DMS 273 treated with DMSO at 0.1 percent for 48 hours (cell line): ENCODE measurements at regions not wholly inside any gene's neighbourhood (a gene's known extent, or its start where the extent isn't known, plus 50 kb on each side); places are given as distances from the start of the nearest gene placed in this dataset.

Experiments
- DNase-seq: peaks from one replicate; lab custom pipeline; 2025; lab: John Stamatoyannopoulos, UW

DNA sequence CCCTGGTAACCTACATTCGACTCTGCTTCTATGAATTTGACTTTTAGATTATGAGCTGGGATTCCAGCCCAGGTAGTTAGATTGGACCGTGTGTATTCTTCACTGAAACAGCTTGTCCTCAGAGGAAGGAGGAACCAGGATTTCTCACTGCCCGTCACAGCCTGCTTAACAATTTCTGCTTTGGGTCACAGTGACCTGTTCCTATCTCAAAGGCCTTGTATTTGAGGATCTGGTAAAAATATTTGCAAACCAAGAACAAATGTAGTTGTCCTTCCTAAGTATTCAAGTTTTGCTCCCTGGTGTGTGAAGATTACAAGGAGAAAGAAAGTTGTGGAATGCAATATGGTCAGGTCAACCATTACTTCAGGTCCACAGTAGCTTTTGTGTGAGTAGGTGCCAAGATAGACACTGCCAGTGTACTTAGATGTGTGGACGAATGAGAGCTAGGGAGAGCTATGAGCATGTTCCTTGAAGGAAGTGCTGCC, 55.1 kb downstream of the KIF4B start:
- DNase-seq, result no peak

DNA sequence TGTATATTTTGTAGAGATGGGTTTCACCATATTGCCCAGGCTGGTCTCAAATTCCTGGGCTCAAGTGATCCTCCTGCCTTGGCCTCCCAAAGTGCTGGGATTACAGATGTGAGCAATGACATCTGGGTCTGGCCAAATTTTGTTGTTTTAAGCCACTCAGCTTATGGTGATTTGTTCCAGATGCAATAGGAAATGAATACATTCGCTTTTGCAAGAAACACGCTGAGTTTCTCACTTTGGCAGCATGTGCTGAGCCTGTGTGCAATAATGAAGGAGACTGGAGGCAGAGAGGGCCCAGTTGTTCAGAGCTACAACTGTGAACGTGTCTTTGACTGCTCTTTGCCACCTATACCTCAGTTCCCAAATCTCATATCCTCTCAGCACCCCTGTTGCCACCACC, 56.4 kb downstream of the KIF4B start:
- DNase-seq, result no peak

DNA sequence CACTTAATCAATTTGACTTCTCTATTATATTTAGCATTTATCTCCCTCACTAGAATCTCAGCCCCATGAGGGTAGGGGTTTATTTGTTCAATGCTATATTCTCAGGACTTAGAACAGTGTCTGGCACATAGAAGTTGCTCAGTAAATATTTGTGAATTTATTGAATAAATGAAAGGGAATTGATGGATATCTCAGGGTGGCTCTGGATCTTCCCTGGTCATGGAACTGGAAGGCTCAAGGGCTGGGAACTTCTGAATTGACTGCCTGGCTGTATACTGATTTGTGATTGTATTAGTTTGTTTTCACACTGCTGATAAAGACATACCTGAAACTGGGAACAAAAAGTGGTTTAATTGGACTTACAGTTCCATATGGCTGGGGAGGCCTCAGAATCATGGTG, 57.2 kb downstream of the KIF4B start:
- DNase-seq, result no peak

DNA sequence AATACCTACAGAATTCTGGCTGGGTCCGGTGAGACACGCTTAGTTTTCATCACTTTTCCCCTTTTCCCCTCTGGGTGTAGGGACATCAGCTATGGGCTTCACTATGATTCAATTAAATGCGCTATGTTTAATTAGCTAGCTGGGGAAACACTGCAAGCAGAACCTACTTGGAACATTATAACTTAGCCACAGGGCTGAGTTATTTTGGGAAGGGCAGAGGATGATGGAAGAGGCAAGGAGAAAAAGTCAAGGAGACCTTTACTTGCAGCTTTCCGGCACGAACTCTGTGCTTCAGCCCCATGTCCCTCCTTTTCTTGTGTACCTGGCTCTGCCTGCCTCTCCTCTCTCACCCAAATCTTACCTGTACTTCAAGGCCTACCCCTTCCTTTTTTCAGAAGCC, 62.8 kb downstream of the KIF4B start:
- DNase-seq, result no peak

DNA sequence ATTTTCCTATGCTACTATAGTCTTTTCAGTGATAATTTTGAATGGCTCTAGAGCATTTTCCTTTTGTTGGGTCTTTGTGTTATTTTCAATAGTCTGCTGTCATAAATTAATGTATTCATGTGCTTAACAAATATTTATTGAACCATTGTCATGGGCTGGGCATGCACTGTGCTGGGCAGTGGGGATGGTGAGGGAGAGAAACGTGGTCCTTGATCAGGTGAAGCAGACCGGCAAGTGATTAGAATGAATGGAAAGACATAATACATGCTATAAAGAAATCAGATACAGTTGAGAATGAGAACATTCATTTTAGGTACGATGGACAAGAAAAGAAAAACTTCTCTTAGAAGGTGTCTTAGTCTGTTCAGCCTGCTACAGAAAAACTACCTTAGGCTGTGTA, 66.1 kb downstream of the KIF4B start:
- DNase-seq, result no peak

DNA sequence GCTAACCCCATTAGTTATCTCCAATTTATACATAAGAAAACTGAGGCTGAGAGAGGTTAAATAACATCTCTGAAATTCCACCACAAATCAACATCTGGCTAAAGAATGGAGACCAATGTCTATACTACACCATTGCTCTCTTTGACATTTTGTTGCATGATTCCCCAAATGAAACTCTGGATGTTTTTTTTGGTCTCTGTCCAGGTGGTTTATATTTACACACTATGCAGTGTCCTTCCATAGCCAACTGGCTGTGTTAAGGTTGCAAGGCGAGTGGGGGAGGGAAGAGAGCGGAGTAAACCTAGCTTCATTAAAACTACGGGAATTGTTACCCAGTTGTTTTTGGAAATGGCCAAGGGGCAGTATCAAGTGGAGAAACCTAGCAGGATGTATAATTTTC, 67.2 kb downstream of the KIF4B start:
- DNase-seq, result no peak

DNA sequence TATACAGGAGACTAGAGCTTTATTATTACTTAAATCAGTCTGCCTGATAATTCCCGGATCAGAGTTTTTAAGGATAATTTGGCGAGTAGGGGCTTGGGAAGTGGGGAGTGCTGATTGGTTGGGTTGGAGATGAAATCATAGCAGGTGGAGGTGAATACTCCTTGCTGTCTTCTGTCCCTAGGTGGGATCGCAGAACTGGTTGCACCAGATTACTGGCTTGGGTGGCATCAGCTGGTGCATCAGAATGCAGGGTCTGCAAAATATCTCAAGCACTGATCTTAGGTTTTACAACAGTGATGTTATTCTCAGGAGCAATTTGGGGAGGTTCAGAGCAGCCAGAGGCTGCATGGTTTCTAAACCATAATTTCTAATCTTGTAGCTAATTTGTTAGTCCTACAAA, 68.1 kb downstream of the KIF4B start:
- DNase-seq, result no peak

DNA sequence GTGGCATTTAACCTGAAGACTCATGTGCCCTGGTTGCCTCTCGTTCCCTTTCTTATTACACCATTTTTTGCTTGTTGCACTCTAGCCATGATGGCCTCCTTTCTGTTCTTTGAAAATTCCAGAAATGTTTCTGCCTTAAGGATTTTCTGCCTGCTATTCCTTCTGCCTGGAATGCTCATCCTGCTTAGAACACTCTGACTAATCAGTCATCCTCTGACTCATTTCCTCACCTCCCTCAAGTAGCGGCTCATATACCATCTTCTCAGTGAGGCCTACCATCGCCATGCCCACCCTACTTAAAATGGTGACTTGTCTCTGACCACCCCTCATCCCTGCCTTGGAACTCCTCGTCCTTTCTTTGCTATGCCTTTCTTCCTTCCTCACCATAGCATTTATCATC, 68.8 kb downstream of the KIF4B start:
- DNase-seq, result no peak

DNA sequence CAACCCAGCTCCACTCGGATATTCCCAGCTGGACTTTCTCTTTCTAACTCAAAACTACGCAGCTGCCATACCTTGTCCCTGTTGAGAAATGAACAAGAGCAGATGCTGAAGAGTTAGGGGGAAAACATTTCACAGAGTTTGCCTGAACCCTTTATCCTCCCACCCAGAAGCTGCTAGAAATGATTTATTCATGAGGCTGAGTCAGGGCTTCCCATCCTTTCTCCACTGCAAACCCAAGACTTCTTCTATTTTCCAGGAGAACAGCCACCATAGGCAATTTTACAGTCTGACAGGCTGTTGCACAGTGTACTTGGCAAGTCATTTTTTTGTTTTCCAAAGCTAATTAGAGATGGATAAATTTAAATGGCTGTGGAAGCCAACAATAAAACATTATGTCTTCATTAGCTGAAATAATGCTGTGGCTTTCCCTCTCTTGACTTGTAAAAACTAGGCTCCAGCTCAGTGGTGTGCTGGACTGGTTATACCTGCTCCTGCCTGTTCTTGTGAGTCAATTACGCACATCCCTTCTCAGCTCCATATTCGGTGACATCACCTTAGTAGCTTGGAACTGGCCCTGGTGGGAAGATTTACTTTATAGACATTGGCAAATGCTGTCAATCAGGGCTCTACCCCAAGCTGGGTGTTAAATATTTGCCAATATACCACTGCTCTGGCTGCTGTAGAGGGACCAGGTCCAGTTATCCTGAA, 71.9 kb downstream of the KIF4B start:
- DNase-seq, result no peak

DNA sequence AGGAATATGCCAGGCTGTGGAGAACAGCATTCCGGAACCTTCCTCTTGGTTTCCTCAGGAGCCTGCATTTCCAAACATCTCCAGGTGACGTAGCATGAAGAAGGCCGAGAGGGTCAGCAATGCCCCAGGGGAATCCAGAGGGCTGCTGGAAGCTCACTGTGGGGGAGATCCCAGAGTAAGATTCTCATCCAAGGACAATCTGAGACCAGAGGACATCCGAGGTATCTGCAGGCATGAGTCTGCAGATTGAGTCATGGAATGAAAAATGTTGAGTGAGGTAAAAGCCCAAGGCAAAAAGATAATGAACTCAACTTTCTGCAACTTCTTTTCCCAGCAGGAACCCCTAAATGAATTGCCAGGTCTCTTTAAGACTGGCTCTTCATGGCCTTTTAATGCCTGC, 73.5 kb downstream of the KIF4B start:
- no peak for DNase-seq

DNA sequence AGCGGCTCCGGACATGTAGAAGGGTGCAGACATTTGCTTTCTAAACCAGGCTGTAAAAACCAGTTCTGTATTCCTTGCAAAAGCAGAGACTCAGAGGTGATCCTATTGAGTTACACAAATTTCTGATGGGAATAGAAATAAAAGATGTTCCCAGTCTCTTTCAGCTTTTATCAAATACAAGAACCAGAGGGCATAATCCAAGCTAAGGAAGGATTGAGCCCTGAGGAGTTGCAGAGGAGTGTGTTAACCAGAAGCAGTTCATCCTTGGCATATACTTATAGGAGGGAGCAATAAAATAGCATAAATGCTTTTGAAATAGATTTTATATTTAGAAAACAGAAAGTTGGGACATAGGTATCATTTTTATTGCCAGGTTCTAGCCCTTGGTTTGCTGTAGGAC, 75.3 kb downstream of the KIF4B start:
- no peak for DNase-seq

DNA sequence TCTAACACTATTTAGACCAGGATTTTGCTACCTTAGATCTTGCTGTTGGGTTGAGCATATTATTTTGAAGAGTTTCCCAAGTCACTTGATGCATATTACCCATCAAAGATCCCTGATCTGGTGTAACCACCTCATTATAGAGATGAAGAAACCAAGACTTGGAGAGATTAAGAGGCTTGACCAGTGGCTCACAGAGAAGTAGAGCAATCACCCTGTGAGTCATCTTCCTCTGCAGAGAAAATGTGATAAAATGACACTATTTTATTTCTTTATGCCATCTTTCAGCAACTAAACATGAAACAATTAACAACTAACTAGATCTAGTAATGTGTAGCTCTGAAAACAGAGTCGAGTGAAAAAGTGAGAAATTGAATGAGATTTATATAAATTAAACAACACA, 76.1 kb downstream of the KIF4B start:
- DNase-seq, result no peak

DNA sequence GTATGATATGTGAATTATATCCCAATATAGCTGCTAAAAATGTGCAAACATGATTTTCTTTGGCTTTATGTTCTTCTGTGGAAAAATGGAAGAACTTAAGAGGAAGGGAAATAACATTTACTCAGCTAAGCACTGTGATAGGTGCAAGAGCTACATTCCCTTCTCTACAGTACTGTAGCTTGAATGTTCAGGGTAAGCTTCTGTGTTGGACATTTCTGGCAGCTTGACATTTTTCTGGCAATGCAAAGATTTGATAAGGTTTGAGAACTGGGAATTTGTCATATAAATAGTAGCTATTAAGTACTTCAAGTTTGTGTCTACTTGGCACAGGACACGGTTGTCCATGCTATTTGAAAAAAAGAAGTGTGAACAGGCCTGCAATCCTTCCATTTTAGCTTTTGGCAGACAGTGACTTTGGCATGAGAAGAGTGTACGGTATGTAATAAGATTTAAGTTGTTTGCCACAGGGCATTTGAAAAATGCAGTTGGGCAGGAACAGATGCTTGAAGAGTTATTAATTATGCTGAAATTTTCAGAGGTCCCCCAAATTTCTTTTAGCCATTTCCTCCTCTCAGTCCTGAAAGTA, 77.6 kb downstream of the KIF4B start:
- no peak for DNase-seq

DNA sequence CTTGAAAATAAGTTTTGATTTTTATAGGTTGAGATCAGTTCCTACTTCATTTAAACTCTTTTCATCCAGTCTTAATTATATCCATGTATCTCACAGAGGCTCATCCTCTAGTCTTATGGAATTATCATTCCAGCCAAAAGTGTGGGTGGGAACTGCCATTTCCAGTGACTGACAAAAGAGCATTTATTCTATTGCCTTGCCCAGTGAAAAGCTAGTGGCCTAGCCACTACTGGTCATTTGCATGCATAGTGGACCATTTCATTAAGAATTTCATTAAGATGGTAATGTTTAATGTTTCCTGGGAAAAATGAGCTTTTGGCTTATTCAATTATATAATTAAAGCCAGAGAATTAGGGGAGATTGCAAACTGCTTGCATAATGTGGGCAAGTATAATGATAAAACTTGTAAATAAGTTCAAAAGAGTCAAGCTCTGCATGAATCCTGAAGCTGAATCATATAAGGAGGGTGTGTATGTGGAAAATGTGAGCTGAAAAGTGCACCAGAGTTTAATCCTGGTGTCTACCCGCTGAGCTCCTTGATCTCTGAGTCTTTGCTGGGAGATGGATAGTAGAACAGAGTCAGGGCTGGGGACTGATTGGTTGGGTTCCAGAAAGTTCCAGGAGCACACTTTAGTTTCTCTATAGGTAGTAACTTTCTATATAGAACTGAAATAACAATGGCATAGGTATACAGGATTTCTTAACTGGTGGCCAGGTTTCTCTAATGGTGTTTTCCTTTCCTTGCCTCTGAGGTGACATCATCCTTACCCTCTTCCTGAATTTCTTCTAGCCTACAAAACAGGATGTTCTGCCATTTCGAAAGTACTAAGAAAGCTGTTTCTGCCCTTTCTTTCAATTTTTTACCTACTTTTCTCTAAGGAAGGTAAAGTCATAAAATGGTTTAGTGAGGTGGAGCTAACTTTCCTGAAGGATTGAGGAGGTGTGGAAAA, 78.5 kb downstream of the KIF4B start:
- DNase-seq, result no peak

DNA sequence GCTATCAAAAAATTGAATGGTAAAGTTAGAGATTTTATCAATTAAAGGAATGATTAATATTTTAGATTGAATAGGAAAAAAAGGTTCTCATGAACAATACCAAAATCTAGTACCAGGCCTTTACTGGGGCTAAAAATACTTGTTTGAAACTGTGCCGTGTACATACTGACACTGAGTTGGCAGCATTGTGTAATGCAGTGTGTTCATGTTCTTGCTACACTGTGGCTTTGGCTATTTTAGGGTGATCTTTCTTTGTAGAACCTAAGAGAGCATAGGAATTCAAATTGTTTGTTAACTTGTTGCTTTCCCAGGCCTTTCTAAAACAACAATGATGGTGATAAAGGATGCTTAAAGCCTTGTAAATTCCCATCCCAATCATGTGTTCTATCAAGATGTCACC, 80.9 kb downstream of the KIF4B start:
- no peak for DNase-seq

DNA sequence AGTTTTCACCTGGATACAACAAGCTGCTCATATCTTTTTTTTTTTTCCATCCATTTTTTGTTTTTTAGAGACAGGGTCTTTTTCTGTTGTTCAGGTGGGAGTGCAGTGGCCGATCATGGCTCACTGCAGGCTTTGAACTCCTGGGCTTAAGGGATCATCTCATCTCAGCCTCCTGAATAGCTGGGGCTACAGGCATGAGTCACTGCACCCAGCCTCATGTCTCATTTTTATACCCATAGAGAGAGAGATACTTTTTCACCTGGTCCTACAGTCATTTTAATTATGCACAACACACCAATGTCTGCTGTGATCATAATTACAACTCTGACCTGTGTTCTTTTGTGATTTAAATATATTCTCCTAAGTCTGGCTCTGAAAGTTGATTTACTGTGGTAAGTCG, 84.4 kb downstream of the KIF4B start:
- no peak for DNase-seq

DNA sequence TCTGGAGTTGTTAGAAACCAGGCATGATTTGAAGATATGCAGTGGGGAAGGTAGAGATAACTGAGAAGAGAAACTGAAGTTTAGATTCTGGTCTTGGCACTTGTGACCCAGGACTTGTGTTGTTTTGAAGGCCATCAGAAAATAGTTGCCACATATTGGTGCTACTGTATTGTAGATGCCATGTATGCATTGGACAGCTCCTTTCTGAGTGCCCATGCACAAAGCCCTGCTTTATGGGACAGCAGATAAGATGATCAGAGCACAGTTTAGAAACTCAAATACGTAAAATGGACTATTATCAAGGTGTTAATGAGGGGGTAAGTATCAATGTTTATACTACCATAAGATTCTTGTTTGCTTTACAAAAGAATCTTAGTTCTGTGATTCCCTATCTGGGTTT, 84.9 kb downstream of the KIF4B start:
- DNase-seq, result no peak

DNA sequence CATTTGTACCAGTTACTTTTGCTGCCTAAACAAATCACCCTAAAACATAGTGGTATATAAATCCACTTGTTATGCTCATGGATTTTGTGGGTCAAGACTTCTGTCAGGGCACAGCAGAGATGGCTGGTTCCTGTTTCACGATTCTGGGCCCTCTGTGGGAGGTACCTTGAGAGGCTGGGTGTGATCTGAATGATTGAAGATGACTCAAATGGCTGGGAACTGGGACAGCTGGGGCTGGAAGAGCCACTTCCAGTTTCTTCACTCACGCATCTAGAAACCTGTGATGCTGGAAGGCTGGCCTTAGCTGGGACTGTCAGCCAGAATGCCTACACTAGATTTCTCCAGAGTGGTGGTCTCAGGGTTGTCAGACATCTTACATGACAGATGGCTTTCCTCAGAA, 88.1 kb downstream of the KIF4B start:
- DNase-seq, result no peak

DNA sequence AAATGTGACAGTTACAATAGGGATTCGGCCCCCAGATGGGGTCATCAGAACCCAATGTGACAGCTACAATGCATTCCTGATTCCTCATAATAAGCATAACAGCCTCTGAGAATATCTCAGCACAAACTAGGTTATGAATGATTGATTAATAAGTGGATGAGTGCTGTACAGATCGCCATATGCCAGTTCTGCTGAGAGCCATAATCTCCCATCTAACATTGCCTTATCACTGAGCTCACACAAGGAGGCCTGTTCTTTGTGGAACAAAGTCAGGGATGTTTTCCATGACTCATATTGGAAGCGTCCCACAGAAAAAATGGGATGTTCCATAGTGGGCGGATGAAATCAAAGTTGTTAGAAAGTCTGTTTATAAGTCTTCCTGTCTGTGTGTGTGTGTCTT, 89.6 kb downstream of the KIF4B start:
- DNase-seq, result no peak

DNA sequence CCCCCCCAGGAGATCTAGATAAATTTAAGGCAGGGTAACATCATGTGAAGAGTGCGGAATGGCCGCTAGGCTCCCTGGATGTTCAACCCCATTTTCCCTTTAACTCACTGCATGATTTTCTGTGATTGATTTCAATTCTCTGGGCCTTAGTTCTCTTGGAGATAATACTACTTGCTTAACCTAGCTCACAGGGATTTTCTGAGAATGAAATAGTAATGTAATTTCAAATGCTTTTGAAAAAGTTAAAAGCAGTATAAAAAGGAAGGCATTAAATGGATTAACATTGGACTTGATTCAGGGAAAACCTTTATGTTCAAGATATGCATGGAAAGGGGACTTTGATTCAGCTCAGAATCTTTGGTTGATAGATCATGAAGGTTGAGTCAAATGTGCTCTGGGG, 90.9 kb downstream of the KIF4B start:
- no peak for DNase-seq

DNA sequence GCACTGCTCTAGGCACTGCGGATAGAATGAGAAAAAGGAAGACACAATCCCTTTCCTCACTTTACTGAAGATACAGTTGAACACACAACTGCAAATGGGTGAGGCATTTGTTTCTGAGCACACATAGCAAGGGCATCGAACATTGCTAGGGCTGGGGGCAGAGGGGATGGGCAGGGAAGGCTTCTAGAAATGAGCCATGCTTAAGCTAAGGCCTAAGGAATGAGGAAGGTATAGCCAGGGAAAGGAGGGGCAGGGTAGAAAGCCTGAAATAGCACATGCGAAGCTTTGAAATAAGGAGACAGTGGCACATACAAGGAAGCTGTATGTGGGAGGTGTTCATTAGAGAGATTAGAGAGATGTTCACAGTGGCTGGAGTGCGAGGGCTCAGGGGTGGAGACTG, 92.7 kb downstream of the KIF4B start:
- DNase-seq, result no peak

DNA sequence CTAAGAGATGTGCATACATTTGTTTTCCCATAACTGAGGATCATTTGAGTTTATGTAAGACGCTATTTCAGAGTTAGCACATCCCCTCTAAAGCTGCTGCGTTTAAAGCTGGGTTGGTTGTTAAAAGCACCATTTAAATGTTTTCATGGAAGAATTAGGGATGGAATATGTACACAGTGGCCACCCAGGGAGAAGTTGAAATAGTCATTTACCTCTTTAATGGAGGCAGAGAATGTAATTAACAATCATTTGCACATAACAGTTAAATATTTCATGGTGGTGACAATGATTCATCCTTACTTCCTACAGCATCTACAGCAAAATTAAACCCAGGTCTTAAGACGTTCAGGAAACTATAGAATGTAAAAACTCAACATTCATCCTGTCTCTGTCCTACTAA, 100.3 kb downstream of the KIF4B start:
- DNase-seq, result no peak

DNA sequence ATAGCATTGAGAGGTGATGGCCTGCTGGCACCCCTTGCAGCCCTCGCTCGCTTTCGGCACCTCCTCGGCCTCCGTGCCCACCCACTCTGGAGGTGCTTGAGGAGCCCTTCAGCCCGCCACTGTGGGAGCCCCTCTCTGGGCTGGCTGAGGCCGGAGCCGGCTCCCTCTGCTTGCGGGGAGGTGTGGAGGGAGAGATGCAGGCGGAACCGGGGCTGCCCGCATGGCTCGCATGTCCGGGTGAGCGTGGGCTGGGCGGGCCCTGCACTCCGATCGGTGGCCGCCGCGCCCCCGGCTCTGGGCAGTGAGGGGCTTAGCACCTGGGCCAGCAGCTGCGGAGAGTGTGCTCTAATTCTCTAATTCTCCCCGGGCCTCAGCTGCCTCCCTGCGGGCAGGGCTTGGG, 101.1 kb downstream of the KIF4B start:
- no peak for DNase-seq
